ENCODE measurements at regions not wholly inside any gene's neighbourhood (a gene's known extent, or its start where the extent isn't known, plus 50 kb on each side); places are given as distances from the start of the nearest gene placed in this dataset.

DNA sequence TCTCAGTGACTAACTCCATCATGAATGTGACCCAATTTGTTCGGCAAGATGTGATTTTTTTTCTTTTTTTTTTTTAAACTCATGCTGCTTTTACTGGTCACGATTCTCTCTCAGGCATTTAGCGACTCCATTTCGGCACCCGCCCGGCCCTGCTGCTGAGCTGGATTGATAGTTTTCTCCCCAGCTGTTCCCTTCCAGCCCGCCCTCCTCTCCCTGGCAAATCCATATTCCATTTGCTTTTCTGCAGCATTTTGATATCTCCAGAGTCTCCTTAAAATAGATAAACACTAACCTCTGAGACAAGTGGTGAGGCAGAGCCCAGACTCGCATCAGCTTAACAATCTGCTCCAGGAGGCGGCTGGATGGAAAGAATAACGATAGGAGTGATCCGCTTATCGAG lies 55.5 kb upstream of the KATNAL1 start:
- H3K36me3 ChIP-seq = no peaks in the 10 kb centered on the region

DNA sequence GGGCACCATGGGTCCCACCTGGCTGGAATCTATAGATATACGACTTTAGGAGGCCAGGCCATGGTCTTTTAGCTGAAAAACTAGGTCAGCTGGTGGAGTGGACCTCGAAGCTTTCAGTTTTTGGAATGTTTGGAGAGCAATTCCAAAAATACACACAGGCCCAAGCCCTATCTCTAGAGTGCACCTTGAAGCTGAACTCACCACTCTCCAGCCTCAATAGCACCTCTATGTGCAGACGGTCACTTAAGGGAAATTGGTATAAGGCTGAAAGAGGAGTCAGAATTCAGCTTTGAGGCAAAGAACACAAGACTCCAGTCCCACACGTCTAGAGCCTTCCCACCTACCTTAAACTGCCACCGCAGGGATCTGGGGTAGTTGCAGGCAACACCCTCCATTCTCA lies 56.4 kb upstream of the KATNAL1 start:
- Mint-ChIP-seq H3K9me3 (no peaks in the 10 kb centered on the region), H3K4me3 (no peak overlapping the region), H3K27ac (no peak overlapping the region), H3K36me3 (no peaks in the 10 kb centered on the region), H3K27me3 (ENCODE audit: insufficient read depth, low read depth) (peaks cover 6% of the 10 kb centered on the region), H3K4me1 (peaks cover 12% of the 10 kb centered on the region)
- TF ChIP-seq EZH2 (IDR thresholded peaks at IDR 0.05) (no peak), EZH2phosphoT487 (IDR thresholded peaks at IDR 0.05) (no peak)
- TF ChIP-seq, protein P1, sequence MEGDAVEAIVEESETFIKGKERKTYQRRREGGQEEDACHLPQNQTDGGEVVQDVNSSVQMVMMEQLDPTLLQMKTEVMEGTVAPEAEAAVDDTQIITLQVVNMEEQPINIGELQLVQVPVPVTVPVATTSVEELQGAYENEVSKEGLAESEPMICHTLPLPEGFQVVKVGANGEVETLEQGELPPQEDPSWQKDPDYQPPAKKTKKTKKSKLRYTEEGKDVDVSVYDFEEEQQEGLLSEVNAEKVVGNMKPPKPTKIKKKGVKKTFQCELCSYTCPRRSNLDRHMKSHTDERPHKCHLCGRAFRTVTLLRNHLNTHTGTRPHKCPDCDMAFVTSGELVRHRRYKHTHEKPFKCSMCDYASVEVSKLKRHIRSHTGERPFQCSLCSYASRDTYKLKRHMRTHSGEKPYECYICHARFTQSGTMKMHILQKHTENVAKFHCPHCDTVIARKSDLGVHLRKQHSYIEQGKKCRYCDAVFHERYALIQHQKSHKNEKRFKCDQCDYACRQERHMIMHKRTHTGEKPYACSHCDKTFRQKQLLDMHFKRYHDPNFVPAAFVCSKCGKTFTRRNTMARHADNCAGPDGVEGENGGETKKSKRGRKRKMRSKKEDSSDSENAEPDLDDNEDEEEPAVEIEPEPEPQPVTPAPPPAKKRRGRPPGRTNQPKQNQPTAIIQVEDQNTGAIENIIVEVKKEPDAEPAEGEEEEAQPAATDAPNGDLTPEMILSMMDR (IDR thresholded peaks at IDR 0.05) = no peak
- Histone ChIP-seq H3K9me3 (ENCODE audit: low read depth) (no peaks in the 10 kb centered on the region), H3K36me3 (no peaks in the 10 kb centered on the region), H3K79me2 (ENCODE audit: low read depth) (no peaks in the 10 kb centered on the region), H3K4me1 (no peaks in the 10 kb centered on the region), H3K27ac (no peak overlapping the region), H4K20me1 (ENCODE audit: low read depth) (no peaks in the 10 kb centered on the region), H3K27me3 (no peaks in the 10 kb centered on the region), H3K9ac (no peak overlapping the region), H2AFZ (replicated peaks) (peak overlapping the region; percentile 44), H3K4me3 (no peak overlapping the region), H3F3A (ENCODE audit: low read depth) (no peaks in the 10 kb centered on the region), H3K4me2 (no peak overlapping the region)
- DNase-seq (ENCODE audit: low spot score) = no peak

More for the DNA sequence above, 55.5 kb upstream of the KATNAL1 start:
- Histone ChIP-seq H4K20me1 (ENCODE audit: low read depth) (no peaks in the 10 kb centered on the region), H3K4me3 (no peak overlapping the region), H3K4me1 (no peaks in the 10 kb centered on the region), H2AFZ (replicated peaks) (no peak overlapping the region), H3K4me2 (no peak overlapping the region), H3K27ac (no peak overlapping the region), H3K79me2 (ENCODE audit: low read depth) (no peaks in the 10 kb centered on the region), H3K9ac (no peak overlapping the region), H3F3A (ENCODE audit: low read depth) (no peaks in the 10 kb centered on the region), H3K27me3 (no peaks in the 10 kb centered on the region), H3K9me3 (ENCODE audit: low read depth) (no peaks in the 10 kb centered on the region)
- Mint-ChIP-seq H3K4me1 (peaks cover 12% of the 10 kb centered on the region), H3K27me3 (ENCODE audit: insufficient read depth, low read depth) (peaks cover 2% of the 10 kb centered on the region), H3K9me3 (no peaks in the 10 kb centered on the region), H3K36me3 (no peaks in the 10 kb centered on the region), H3K27ac (no peak overlapping the region), H3K4me3 (no peak overlapping the region)
- DNase-seq (ENCODE audit: low spot score) = no peak
- TF ChIP-seq EZH2 (IDR thresholded peaks at IDR 0.05) (no peak), EZH2phosphoT487 (IDR thresholded peaks at IDR 0.05) (no peak)
- TF ChIP-seq, protein P1 (IDR thresholded peaks at IDR 0.05) = no peak

DNA sequence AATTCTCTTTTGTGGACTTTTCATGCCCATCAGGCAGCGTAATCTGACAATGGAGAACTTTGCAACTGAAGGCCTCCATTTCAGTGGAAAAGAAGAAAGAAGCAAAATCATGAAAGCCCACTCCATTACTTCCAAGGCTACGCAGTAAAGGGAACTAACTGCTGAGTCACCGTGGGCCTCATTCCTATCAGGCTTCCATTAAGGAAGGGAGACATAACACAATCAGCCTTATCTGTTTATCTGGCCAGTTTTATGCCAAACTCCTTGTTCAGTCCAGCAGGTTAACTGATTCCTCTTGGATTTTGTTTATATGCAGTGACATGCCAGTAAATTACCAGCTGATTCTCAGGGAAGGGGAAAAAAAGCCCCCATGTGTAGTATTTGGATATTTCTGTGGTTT lies 56.8 kb upstream of the KATNAL1 start:
- no peaks in the 10 kb centered on the region for H3K36me3 Mint-ChIP-seq
- H3F3A ChIP-seq (ENCODE audit: low read depth) = no peaks in the 10 kb centered on the region
- H3K27ac Mint-ChIP-seq = no peak overlapping the region
- no peaks in the 10 kb centered on the region for H3K36me3 ChIP-seq
- TF ChIP-seq EZH2 (IDR thresholded peaks at IDR 0.05) (no peak), EZH2phosphoT487 (IDR thresholded peaks at IDR 0.05) (no peak)
- TF ChIP-seq, protein P1 (IDR thresholded peaks at IDR 0.05) = no peak
- H3K4me2 ChIP-seq = no peak overlapping the region
- no peak overlapping the region for H3K4me3 ChIP-seq
- no peak overlapping the region for H3K9ac ChIP-seq
- peak overlapping the region; percentile 44 for H2AFZ ChIP-seq (replicated peaks)
- H3K27me3 ChIP-seq = no peaks in the 10 kb centered on the region
- no peaks in the 10 kb centered on the region for H3K9me3 Mint-ChIP-seq
- DNase-seq (ENCODE audit: low spot score) = no peak
- peaks cover 14% of the 10 kb centered on the region for H3K4me1 Mint-ChIP-seq
- no peaks in the 10 kb centered on the region for H3K79me2 ChIP-seq (ENCODE audit: low read depth)
- peaks cover 6% of the 10 kb centered on the region for H3K27me3 Mint-ChIP-seq (ENCODE audit: insufficient read depth, low read depth)
- H3K4me3 Mint-ChIP-seq = no peak overlapping the region
- no peaks in the 10 kb centered on the region for H3K4me1 ChIP-seq
- no peaks in the 10 kb centered on the region for H3K9me3 ChIP-seq (ENCODE audit: low read depth)
- no peak overlapping the region for H3K27ac ChIP-seq
- no peaks in the 10 kb centered on the region for H4K20me1 ChIP-seq (ENCODE audit: low read depth)

Data from neural progenitor cell (in vitro differentiated cells).